ENCODE measurements at regions not wholly inside any gene's neighbourhood (a gene's known extent, or its start where the extent isn't known, plus 50 kb on each side); places are given as distances from the start of the nearest gene placed in this dataset.
A peak's percentile ranks its signal among the peaks of the same experiment; 100 is the strongest.

GRCh38 chr9:108316066-108316465 is 539.7 kb downstream of the ACTL7B start:
- no peak for DNase-seq

GRCh38 chr9:108311745-108312144 is 544.0 kb downstream of the ACTL7B start:
- DNase-seq, result no peak

GRCh38 chr9:108310202-108310601 is 545.6 kb downstream of the ACTL7B start:
- DNase-seq, result no peak

- no peak for DNase-seq
These were observed 555.2 kb downstream of the ACTL7B start for GRCh38 chr9:108300306-108301287.

GRCh38 chr9:108297073-108297472 is 558.7 kb downstream of the ACTL7B start:
- DNase-seq, result no peak

GRCh38 chr9:108296056-108296455 is 559.7 kb downstream of the ACTL7B start:
- DNase-seq, result no peak

GRCh38 chr9:108291586-108291932 is 564.2 kb downstream of the ACTL7B start:
- DNase-seq, result no peak

GRCh38 chr9:108290839-108291585 is 564.8 kb downstream of the ACTL7B start:
- no peak for DNase-seq

- no peak for DNase-seq
These were observed 569.1 kb downstream of the ACTL7B start for GRCh38 chr9:108286638-108287206.

GRCh38 chr9:108283696-108284095 is 572.1 kb downstream of the ACTL7B start:
- no peak for DNase-seq

GRCh38 chr9:108282872-108283271 is 572.9 kb downstream of the ACTL7B start:
- no peak for DNase-seq

- DNase-seq, result no peak
These were observed 574.1 kb downstream of the ACTL7B start for GRCh38 chr9:108281696-108282095.

- DNase-seq, result no peak
These were observed 577.4 kb downstream of the ACTL7B start for GRCh38 chr9:108278341-108278740.

GRCh38 chr9:108277216-108277615 is 578.6 kb downstream of the ACTL7B start:
- DNase-seq, result no peak

GRCh38 chr9:108275906-108276305 is 579.9 kb downstream of the ACTL7B start:
- no peak for DNase-seq

- no peak for DNase-seq
These were observed 580.8 kb downstream of the ACTL7B start for GRCh38 chr9:108274971-108275370.

- DNase-seq, result no peak
These were observed 581.8 kb downstream of the ACTL7B start for GRCh38 chr9:108273988-108274387.

- DNase-seq, result peak in 1 of 2 donors; percentile 15
These were observed 583.4 kb downstream of the ACTL7B start for GRCh38 chr9:108272349-108272899.

GRCh38 chr9:108271646-108272348 is 584.0 kb downstream of the ACTL7B start:
- no peak for DNase-seq

GRCh38 chr9:108271236-108271635 is 584.5 kb downstream of the ACTL7B start:
- DNase-seq, result no peak

GRCh38 chr9:108270561-108270960 is 585.2 kb downstream of the ACTL7B start:
- no peak for DNase-seq

GRCh38 chr9:108270051-108270450 is 585.7 kb downstream of the ACTL7B start:
- no peak for DNase-seq

GRCh38 chr9:108269371-108269770 is 586.4 kb downstream of the ACTL7B start:
- DNase-seq, result no peak

Measured in CD4-positive, alpha-beta T cell treated with Interleukin-1 beta for 1 hour (primary cell).